ENCODE measurements at regions not wholly inside any gene's neighbourhood (a gene's known extent, or its start where the extent isn't known, plus 50 kb on each side); places are given as distances from the start of the nearest gene placed in this dataset.

- TF ChIP-seq CTCF (IDR thresholded peaks at IDR 0.05; ENCODE audit: low read length) = no peak
- TF ChIP-seq EZH2 (optimal IDR thresholded peaks at IDR 0.05; ENCODE audit: low read depth, low read length) = no peak
Measured at GRCh38 chrX:121114691-121115090, 67.3 kb downstream of the GLUD2 start.
